GM19463 (cell line): ENCODE measurements at regions not wholly inside any gene's neighbourhood (a gene's known extent, or its start where the extent isn't known, plus 50 kb on each side); places are given as distances from the start of the nearest gene placed in this dataset.

Experiments
- ATAC-seq: cut with Tn5 transposase; IDR thresholded peaks from one replicate; pipeline ENCODE4 v1.9.1; 2021; ENCODE audit warnings: mild to moderate bottlenecking, moderate library complexity; ENCODE audit not compliant: unreplicated experiment

DNA sequence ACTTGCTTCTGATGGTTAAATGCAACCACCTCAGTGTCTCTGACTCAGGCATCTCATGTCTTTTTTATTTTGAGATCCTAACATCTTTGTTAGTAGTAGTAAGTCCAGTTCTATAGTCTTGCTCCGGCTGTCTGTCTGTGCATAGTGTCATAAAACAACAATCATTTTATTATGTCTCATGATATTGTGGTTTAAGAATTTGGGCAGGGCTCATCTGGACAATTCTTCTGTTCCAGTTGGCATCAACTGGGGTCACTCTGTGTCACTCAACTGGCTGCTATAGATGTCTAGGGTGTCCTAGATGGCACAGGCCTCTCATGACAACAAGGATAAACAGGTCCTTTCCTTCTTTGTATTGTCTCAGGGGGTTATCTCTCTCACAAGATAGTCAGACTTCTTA lies 299.6 kb upstream of the ZNF521 start:
- ATAC-seq, result no peak

- no peak for ATAC-seq
These were observed 298.4 kb upstream of the ZNF521 start for GRCh38 chr18:25650201-25650941.

- no peak for ATAC-seq
These were observed 296.8 kb upstream of the ZNF521 start for GRCh38 chr18:25648716-25649260.

GRCh38 chr18:25647404-25647803 lies 295.4 kb upstream of the ZNF521 start:
- ATAC-seq, result no peak

DNA sequence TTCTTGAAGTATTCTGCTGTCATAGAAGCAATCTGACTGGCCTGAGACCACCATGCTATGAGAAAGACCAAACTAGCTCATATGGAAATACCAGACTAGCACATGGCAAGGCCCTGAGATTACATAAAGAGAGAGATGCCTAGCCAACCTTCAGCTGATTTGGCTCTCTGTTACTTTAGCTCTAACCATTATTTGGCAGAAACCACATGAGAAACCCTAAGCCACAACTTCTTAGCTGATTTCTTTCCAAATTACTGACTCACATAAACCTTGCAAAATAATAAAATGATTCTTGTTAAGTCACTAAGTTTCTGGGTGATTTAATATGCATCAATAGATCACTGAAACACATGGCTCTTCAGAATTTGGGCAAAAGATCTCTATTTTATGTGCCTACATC lies 295.0 kb upstream of the ZNF521 start:
- no peak for ATAC-seq

GRCh38 chr18:25639596-25639995 lies 287.6 kb upstream of the ZNF521 start:
- ATAC-seq, result no peak

GRCh38 chr18:25633563-25633962 lies 281.6 kb upstream of the ZNF521 start:
- ATAC-seq, result no peak

- ATAC-seq, result no peak
These were observed 278.7 kb upstream of the ZNF521 start for GRCh38 chr18:25630682-25631081.

GRCh38 chr18:25621682-25622081 lies 269.7 kb upstream of the ZNF521 start:
- no peak for ATAC-seq

DNA sequence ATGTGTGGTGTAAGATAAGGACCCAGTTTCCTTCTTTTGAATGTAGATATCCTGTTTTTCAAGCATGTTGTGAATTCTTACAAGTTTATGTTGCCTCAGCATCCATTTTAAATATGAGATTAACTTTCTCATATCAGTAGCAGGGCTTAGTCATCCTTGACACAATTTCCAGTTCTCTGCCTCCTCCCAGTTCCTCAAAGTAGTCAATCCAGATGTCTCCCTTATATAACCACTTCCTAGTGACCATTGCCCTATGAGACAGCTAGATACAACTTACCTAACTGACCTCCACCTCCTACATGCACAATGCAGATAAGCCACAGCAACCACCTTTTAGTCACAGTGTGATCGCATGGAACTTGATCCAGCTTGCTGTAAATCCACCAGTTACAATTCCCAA lies 269.2 kb upstream of the ZNF521 start:
- ATAC-seq, result no peak

- ATAC-seq, result no peak
These were observed 262.2 kb upstream of the ZNF521 start for GRCh38 chr18:25614168-25614567.

- no peak for ATAC-seq
These were observed 260.5 kb upstream of the ZNF521 start for GRCh38 chr18:25612466-25612865.

- no peak for ATAC-seq
These were observed 256.1 kb upstream of the ZNF521 start for GRCh38 chr18:25608091-25608490.

- ATAC-seq, result no peak
These were observed 253.1 kb upstream of the ZNF521 start for GRCh38 chr18:25604894-25605597.

GRCh38 chr18:25604196-25604893 lies 252.4 kb upstream of the ZNF521 start:
- no peak for ATAC-seq

- ATAC-seq, result no peak
These were observed 247.5 kb upstream of the ZNF521 start for GRCh38 chr18:25599443-25599842.

- no peak for ATAC-seq
These were observed 245.5 kb upstream of the ZNF521 start for GRCh38 chr18:25597476-25597875.

DNA sequence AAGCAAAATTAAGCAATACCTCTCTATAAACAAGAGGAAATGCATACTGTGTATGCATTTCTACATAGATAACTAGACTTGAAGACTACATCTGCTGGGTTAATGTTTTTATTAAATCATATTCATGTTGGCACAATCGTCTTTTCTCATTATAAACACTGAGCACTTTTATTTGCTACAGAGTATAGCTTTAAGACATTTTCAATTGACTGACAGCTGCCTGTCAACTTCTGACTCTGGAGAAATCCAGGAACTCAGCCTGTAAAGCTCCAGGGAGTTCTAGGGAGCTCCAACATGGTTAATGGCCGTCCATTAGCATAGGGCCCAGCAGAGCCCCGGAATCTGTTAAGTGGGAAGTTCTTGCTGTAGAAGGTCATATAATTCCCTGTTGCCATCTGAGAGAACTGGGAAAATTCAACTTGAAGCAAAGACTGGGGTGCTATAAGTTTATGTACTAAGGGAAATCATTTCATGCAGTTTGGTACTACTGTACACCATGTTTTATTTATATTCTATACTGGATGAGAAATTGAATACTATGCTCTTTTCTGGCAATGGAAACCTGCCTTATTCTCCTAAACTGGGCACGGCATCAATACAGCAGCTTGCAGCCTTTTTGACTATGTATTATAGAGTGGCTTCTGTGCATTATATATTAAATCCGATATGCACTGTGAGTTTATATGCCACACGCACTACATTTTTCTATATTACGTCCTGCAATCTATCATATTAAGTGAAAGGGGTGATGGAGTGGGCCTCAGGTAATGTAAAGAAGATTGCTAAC lies 243.5 kb upstream of the ZNF521 start:
- no peak for ATAC-seq

DNA sequence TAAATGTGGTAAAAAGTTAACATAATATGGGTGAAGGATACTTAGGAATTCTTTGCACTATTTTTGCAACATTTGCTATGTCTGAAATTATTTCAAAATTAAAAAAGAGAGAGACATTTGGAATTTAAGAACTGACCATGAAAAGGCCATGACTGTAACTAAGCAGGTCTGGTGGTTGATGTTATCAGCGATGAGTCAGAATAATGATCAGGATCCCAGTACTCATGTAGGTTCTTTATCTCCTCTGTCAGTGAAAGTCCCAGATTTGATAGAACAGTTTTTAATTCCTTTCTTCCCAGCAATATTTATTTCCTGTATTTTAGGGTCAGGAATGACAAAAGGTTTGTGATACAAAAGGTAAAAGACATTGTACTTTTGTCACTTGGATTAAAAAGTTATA lies 242.4 kb upstream of the ZNF521 start:
- no peak for ATAC-seq

DNA sequence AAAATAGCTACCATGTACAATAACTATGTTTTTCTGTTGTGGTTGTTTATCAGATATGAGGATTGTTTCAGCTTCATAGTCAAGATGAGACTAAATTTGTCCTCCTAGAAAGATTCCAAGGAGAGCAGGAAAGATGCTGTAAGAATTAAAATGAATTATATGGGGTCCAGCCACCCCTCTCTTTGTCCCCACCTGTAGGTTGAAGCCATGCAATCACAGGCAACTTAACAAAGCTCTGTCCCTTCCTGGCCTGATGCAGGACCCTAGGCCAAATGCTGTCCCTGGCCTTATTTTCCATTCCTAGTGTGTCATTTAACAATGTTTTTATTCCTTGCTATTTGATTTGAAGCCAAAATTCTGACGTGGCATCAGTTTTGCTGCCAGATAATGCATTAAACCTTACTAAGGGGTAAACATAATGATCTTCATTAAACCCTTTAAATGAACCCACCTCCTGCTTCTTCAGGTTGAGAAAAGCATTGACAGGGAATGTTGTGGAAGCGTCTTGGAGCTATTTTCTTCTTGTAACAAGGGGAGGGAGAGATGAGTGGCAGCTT lies 240.9 kb upstream of the ZNF521 start:
- ATAC-seq, result no peak

DNA sequence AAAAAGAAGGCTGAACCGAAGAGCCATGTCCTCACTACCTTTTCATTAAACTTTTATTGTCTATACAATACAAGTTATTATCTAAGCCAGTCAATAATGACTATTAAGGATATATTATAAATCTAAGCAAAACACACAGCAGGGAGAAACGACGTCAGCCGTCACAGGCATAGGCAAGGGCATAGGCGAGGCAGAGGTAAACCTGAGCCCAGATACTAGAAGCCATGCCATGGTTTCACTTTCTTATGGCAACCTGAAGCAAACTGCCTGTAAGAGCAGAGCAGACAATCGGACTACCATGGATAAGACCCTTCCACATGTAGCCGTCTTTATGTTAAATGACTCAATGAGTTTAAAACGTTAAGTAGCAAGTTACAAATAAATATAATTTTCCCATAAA lies 238.5 kb upstream of the ZNF521 start:
- ATAC-seq, result no peak
